ENCODE measurements at regions not wholly inside any gene's neighbourhood (a gene's known extent, or its start where the extent isn't known, plus 50 kb on each side); places are given as distances from the start of the nearest gene placed in this dataset.

- ChIA-PET CTCF (no interaction called here), POLR2A (ENCODE audit: low non-redundant PET) (no interaction called here)
- DNase-seq (ENCODE audit: low spot score), result no peak
- no peak overlapping the region for H3K27ac ChIP-seq (ENCODE audit: low read depth, low read length, poor library complexity, severe bottlenecking)
- intact Hi-C loops (cut with micrococcal nuclease; ENCODE audit: unreplicated experiment), result no loop called here
- no peaks in the 10 kb centered on the region for H3K36me3 ChIP-seq (ENCODE audit: insufficient read depth, low read length, poor library complexity, severe bottlenecking)
- no peak overlapping the region for H3K4me3 ChIP-seq (ENCODE audit: low read depth, low read length, poor library complexity, severe bottlenecking)
- BruUV-seq (replicated peaks), result no TSS peak
- no peaks in the 10 kb centered on the region for H3K4me1 ChIP-seq (ENCODE audit: insufficient read depth, low read length, poor library complexity, severe bottlenecking)
- no peaks in the 10 kb centered on the region for H3K9me3 ChIP-seq (ENCODE audit: low read depth, low read length, poor library complexity, severe bottlenecking)
- no peak for TF ChIP-seq CTCF (conservative IDR thresholded peaks at IDR 0.05; ENCODE audit: low read depth, low read length)
- no peak for TF ChIP-seq EZH2 (IDR thresholded peaks at IDR 0.05; ENCODE audit: borderline replicate concordance, low read depth, low read length, poor library complexity, severe bottlenecking)
- no peaks in the 10 kb centered on the region for H3K27me3 ChIP-seq (replicated peaks; ENCODE audit: insufficient read depth, low read depth, low read length, poor library complexity)
These were observed 1377.2 kb upstream of the MIR17HG start for GRCh38 chr13:89970353-89970709.

- no peaks in the 10 kb centered on the region for H3K4me1 ChIP-seq (ENCODE audit: insufficient read depth, low read length, poor library complexity, severe bottlenecking)
- no peak overlapping the region for H3K4me3 ChIP-seq (ENCODE audit: low read depth, low read length, poor library complexity, severe bottlenecking)
- intact Hi-C loops (cut with micrococcal nuclease; ENCODE audit: unreplicated experiment), result no loop called here
- ChIA-PET CTCF (no interaction called here), POLR2A (ENCODE audit: low non-redundant PET) (no interaction called here)
- no peak overlapping the region for H3K27ac ChIP-seq (ENCODE audit: low read depth, low read length, poor library complexity, severe bottlenecking)
- no peaks in the 10 kb centered on the region for H3K36me3 ChIP-seq (ENCODE audit: insufficient read depth, low read length, poor library complexity, severe bottlenecking)
- no peak for DNase-seq (ENCODE audit: low spot score)
- no TSS peak for BruUV-seq (replicated peaks)
- H3K9me3 ChIP-seq (ENCODE audit: low read depth, low read length, poor library complexity, severe bottlenecking), result no peaks in the 10 kb centered on the region
- no peaks in the 10 kb centered on the region for H3K27me3 ChIP-seq (replicated peaks; ENCODE audit: insufficient read depth, low read depth, low read length, poor library complexity)
- TF ChIP-seq EZH2 (IDR thresholded peaks at IDR 0.05; ENCODE audit: borderline replicate concordance, low read depth, low read length, poor library complexity, severe bottlenecking), result no peak
- TF ChIP-seq CTCF (conservative IDR thresholded peaks at IDR 0.05; ENCODE audit: low read depth, low read length), result no peak
These were observed 1370.3 kb upstream of the MIR17HG start for GRCh38 chr13:89977203-89977602.

- Histone ChIP-seq H3K4me1 (ENCODE audit: insufficient read depth, low read length, poor library complexity, severe bottlenecking) (no peaks in the 10 kb centered on the region), H3K4me3 (ENCODE audit: low read depth, low read length, poor library complexity, severe bottlenecking) (no peak overlapping the region), H3K27me3 (replicated peaks; ENCODE audit: insufficient read depth, low read depth, low read length, poor library complexity) (no peaks in the 10 kb centered on the region), H3K9me3 (ENCODE audit: low read depth, low read length, poor library complexity, severe bottlenecking) (no peaks in the 10 kb centered on the region), H3K36me3 (ENCODE audit: insufficient read depth, low read length, poor library complexity, severe bottlenecking) (no peaks in the 10 kb centered on the region), H3K27ac (ENCODE audit: low read depth, low read length, poor library complexity, severe bottlenecking) (no peak overlapping the region)
- no peak for TF ChIP-seq EZH2 (IDR thresholded peaks at IDR 0.05; ENCODE audit: borderline replicate concordance, low read depth, low read length, poor library complexity, severe bottlenecking)
- no peak for TF ChIP-seq CTCF (conservative IDR thresholded peaks at IDR 0.05; ENCODE audit: low read depth, low read length)
- ChIA-PET POLR2A (ENCODE audit: low non-redundant PET) (no interaction called here), CTCF (no interaction called here)
- intact Hi-C loops (cut with micrococcal nuclease; ENCODE audit: unreplicated experiment), result no loop called here
- BruUV-seq (replicated peaks), result no TSS peak
- DNase-seq (ENCODE audit: low spot score), result no peak
These were observed 1366.6 kb upstream of the MIR17HG start for GRCh38 chr13:89980896-89981295.

Measured in A673 (cell line).